H9 (cell line): ENCODE measurements at regions not wholly inside any gene's neighbourhood (a gene's known extent, or its start where the extent isn't known, plus 50 kb on each side); places are given as distances from the start of the nearest gene placed in this dataset.

ENCODE experiments used
- DNase-seq: peaks from one replicate; pipeline ENCODE4 v3.0.0-alpha.2; 2017
- H2AFZ ChIP-seq: one replicate; pipeline ENCODE4 v1.6.1; 2013; ENCODE audit warnings: mild to moderate bottlenecking, low read length, control low read depth, moderate library complexity
- H2AK5ac ChIP-seq: 2 replicates; pipeline ENCODE4 v1.6.1; 2013; ENCODE audit warnings: low read length, control low read depth, mixed read lengths; ENCODE audit not compliant: insufficient read length
- H2BK120ac ChIP-seq: one replicate; pipeline ENCODE4 v1.6.1; 2013; ENCODE audit warnings: low read depth, mild to moderate bottlenecking, low read length, control low read depth, inconsistent platforms; ENCODE audit not compliant: poor library complexity, severe bottlenecking
- H2BK12ac ChIP-seq: 2 replicates; pipeline ENCODE4 v1.6.1; 2013; ENCODE audit warnings: low read length, control low read depth, mixed read lengths, low read depth; ENCODE audit not compliant: insufficient read length
- H2BK15ac ChIP-seq: 2 replicates; pipeline ENCODE4 v1.6.1; 2013; ENCODE audit warnings: low read depth, low read length, control low read depth
- H2BK20ac ChIP-seq: one replicate; pipeline ENCODE4 v1.6.1; 2013; ENCODE audit warnings: low read depth, mild to moderate bottlenecking, low read length, control low read depth, inconsistent platforms; ENCODE audit not compliant: poor library complexity, severe bottlenecking
- H2BK5ac ChIP-seq: 2 replicates; pipeline ENCODE4 v1.6.1; 2013; ENCODE audit warnings: low read length, control low read depth, mixed read lengths; ENCODE audit not compliant: insufficient read length
- H3K14ac ChIP-seq: 2 replicates; pipeline ENCODE4 v1.6.1; 2013; ENCODE audit warnings: low read length, control low read depth; ENCODE audit not compliant: insufficient read depth
- H3K18ac ChIP-seq: 2 replicates; pipeline ENCODE4 v1.6.1; 2013; ENCODE audit warnings: low read depth, mild to moderate bottlenecking, mixed read lengths, low read length, control low read depth; ENCODE audit not compliant: insufficient read length
- H3K23ac ChIP-seq: 2 replicates; pipeline ENCODE4 v1.6.1; 2013; ENCODE audit warnings: low read length, control low read depth, mixed read lengths, low read depth; ENCODE audit not compliant: insufficient read length
- H3K23me2 ChIP-seq: 2 replicates; pipeline ENCODE4 v1.6.1; 2013; ENCODE audit warnings: low read depth, mild to moderate bottlenecking, mixed read lengths, low read length, control low read depth; ENCODE audit not compliant: insufficient read length, poor library complexity, severe bottlenecking
- H3K27ac ChIP-seq: 2 replicates; pipeline ENCODE4 v1.5.1; 2013; ENCODE audit warnings: low read length, control low read depth, mixed read lengths, low read depth; ENCODE audit not compliant: insufficient read length
- H3K27me3 ChIP-seq: 2 replicates; pipeline ENCODE4 v1.6.1; 2013; ENCODE audit warnings: low read length, control low read depth, inconsistent platforms; ENCODE audit not compliant: insufficient read depth
- H3K4ac ChIP-seq: 2 replicates; pipeline ENCODE4 v1.6.1; 2013; ENCODE audit warnings: low read depth, mild to moderate bottlenecking, control low read depth, inconsistent platforms, low read length, moderate library complexity
- H3K4me1 ChIP-seq: 2 replicates; pipeline ENCODE4 v1.6.1; 2013; ENCODE audit warnings: low read length, control low read depth, inconsistent platforms; ENCODE audit not compliant: insufficient read depth
- H3K4me2 ChIP-seq: 2 replicates; pipeline ENCODE4 v1.6.1; 2013; ENCODE audit warnings: low read length, control low read depth, mixed read lengths; ENCODE audit not compliant: insufficient read length, insufficient read depth
- H3K56ac ChIP-seq: 2 replicates; pipeline ENCODE4 v1.6.1; 2013; ENCODE audit warnings: low read depth, mild to moderate bottlenecking, mixed read lengths, low read length, control low read depth; ENCODE audit not compliant: insufficient read length
- H3K79me1 ChIP-seq: 2 replicates; pipeline ENCODE4 v1.6.1; 2013; ENCODE audit warnings: low read depth, mild to moderate bottlenecking, moderate library complexity, low read length, control low read depth, inconsistent platforms; ENCODE audit not compliant: insufficient read depth, poor library complexity, severe bottlenecking
- H3K79me2 ChIP-seq: 2 replicates; pipeline ENCODE4 v1.6.1; 2013; ENCODE audit warnings: low read length, control low read depth, inconsistent platforms; ENCODE audit not compliant: insufficient read depth
- H3K9ac ChIP-seq: 2 replicates; pipeline ENCODE4 v1.6.1; 2013; ENCODE audit warnings: low read length, control low read depth, mixed read lengths; ENCODE audit not compliant: insufficient read length; ENCODE audit errors: extremely low read depth
- H3K9me3 ChIP-seq: one replicate; pipeline ENCODE4 v1.6.1; 2013; ENCODE audit warnings: low read depth, low read length, inconsistent platforms; ENCODE audit not compliant: control insufficient read depth
- H3T11ph ChIP-seq: one replicate; pipeline ENCODE4 v1.6.1; 2013; ENCODE audit warnings: mild to moderate bottlenecking, low read length, control low read depth, inconsistent platforms
- H4K20me1 ChIP-seq: one replicate; pipeline ENCODE4 v1.6.1; 2013; ENCODE audit not compliant: control insufficient read depth, insufficient read length, insufficient read depth
- H4K5ac ChIP-seq: 2 replicates; pipeline ENCODE4 v1.6.1; 2013; ENCODE audit warnings: low read depth, mild to moderate bottlenecking, mixed read lengths, low read length, control low read depth; ENCODE audit not compliant: insufficient read length
- H4K8ac ChIP-seq: replicated peaks from 2 replicates; pipeline ENCODE4 v1.6.1; 2013; ENCODE audit warnings: low read length, control low read depth, mixed read lengths, low read depth; ENCODE audit not compliant: insufficient read length
- H4K91ac ChIP-seq: 2 replicates; pipeline ENCODE4 v1.6.1; 2013; ENCODE audit warnings: low read depth, mild to moderate bottlenecking, moderate library complexity, mixed read lengths, low read length, control low read depth; ENCODE audit not compliant: insufficient read length
- H3K27ac Mint-ChIP-seq, 3 experiments: 2 replicates in 2 of 3; 3 replicates in 1 of 3; pipeline ENCODE4 v1.8.0; 2020 to 2021; ENCODE audit warnings: mixed read lengths in 3 of 3, mild to moderate bottlenecking in 1 of 3, moderate library complexity in 1 of 3
- H3K27me3 Mint-ChIP-seq: 2 replicates; pipeline ENCODE4 v1.8.0; 2021; ENCODE audit warnings: low read depth, mild to moderate bottlenecking, moderate library complexity, mixed read lengths
- H3K36me3 Mint-ChIP-seq, 3 experiments: 2 replicates in 2 of 3; 3 replicates in 1 of 3; pipeline ENCODE4 v1.8.0; 2020 to 2021; ENCODE audit warnings: low read depth in 3 of 3, mixed read lengths in 3 of 3; ENCODE audit not compliant: insufficient read depth in 1 of 3
- H3K4me1 Mint-ChIP-seq, 2 experiments: 2 replicates each; pipeline ENCODE4 v1.8.0; 2020; ENCODE audit warnings: mixed read lengths in 2 of 2
- H3K4me3 Mint-ChIP-seq, 2 experiments: 2 replicates in 1 of 2; 3 replicates in 1 of 2; pipeline ENCODE4 v1.8.0; 2020 to 2021; ENCODE audit warnings: mild to moderate bottlenecking in 2 of 2, mixed read lengths in 2 of 2, moderate library complexity in 1 of 2
- H3K9me3 Mint-ChIP-seq, 2 experiments: 2 replicates in 1 of 2; 3 replicates in 1 of 2; pipeline ENCODE4 v1.8.0; 2020; ENCODE audit warnings: mild to moderate bottlenecking in 2 of 2, mixed read lengths in 2 of 2, moderate library complexity in 1 of 2
- WGBS: extraction: QIAGEN DNeasy Blood & Tissue Kit; methylation state at CpG from one replicate; pipeline ENCODE4 v1.1.7; 2013; ENCODE audit warnings: missing lambda C conversion rate, low lambda C conversion rate, mixed read lengths; ENCODE audit not compliant: insufficient read length; ENCODE audit errors: extremely low coverage; 5-methylcytosine and 5-hydroxymethylcytosine counted together
- TF ChIP-seq, protein P1 (sequence below): fragments of 200-600 bp; sonication (generic); conservative IDR thresholded peaks from 3 replicates; pipeline ENCODE4 v1.8.0; 2021; ENCODE audit warnings: antibody characterized with exemption, mild to moderate bottlenecking

DNA sequence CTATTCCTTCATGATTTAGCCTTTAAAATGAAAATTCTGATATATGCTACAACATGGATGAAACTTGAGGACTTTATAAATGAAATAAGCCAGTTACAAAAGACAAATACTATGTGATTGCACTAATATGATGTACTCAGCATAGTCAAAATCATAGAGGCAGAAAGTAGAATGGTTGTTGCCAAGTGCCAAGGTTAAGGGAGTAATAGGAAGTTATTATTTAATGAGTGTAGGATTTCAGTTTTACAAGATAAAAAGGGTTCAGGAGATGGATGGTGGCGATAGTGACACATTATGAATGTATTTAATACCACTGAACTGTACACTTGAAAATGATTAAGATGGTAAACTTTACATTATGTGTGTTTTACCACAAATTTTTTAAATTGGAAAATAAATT, 73.1 kb upstream of the FMN2 start:
- Histone ChIP-seq H3K79me1 (no peaks in the 10 kb centered on the region), H3K56ac (no peak overlapping the region)

More for the DNA sequence above, 73.1 kb upstream of the FMN2 start:
- Histone ChIP-seq H3K4me2 (no peak overlapping the region), H4K91ac (no peak overlapping the region), H2BK120ac (no peak overlapping the region), H3K4me1 (no peaks in the 10 kb centered on the region), H3K14ac (no peak overlapping the region), H2BK12ac (no peak overlapping the region), H4K5ac (no peak overlapping the region), H3K79me2 (no peaks in the 10 kb centered on the region), H3K23me2 (no peaks in the 10 kb centered on the region), H3K18ac (no peak overlapping the region), H3K9me3 (no peaks in the 10 kb centered on the region), H2BK20ac (no peak overlapping the region), H3K27ac (no peak overlapping the region), H2BK15ac (no peak overlapping the region), H4K20me1 (no peaks in the 10 kb centered on the region), H3K23ac (no peak overlapping the region), H2AK5ac (no peak overlapping the region), H3K4ac (no peak overlapping the region), H4K8ac (no peak overlapping the region), H3T11ph (no peak overlapping the region), H2AFZ (no peak overlapping the region), H3K9ac (no peak overlapping the region), H2BK5ac (no peak overlapping the region), H3K27me3 (no peaks in the 10 kb centered on the region)
- H3K4me1 Mint-ChIP-seq, result no peaks in the 10 kb centered on the region
- H3K27ac Mint-ChIP-seq, result no peak overlapping the region
- no peaks in the 10 kb centered on the region for H3K36me3 Mint-ChIP-seq
- TF ChIP-seq, protein P1, sequence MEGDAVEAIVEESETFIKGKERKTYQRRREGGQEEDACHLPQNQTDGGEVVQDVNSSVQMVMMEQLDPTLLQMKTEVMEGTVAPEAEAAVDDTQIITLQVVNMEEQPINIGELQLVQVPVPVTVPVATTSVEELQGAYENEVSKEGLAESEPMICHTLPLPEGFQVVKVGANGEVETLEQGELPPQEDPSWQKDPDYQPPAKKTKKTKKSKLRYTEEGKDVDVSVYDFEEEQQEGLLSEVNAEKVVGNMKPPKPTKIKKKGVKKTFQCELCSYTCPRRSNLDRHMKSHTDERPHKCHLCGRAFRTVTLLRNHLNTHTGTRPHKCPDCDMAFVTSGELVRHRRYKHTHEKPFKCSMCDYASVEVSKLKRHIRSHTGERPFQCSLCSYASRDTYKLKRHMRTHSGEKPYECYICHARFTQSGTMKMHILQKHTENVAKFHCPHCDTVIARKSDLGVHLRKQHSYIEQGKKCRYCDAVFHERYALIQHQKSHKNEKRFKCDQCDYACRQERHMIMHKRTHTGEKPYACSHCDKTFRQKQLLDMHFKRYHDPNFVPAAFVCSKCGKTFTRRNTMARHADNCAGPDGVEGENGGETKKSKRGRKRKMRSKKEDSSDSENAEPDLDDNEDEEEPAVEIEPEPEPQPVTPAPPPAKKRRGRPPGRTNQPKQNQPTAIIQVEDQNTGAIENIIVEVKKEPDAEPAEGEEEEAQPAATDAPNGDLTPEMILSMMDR, result no peak
- no peaks in the 10 kb centered on the region for H3K27me3 Mint-ChIP-seq
- WGBS, result no CpG with 5 or more reads among the region's 1 CpG
- peaks cover 4 to 7% of the 10 kb centered on the region in 2 experiments; a peak in 3 of 5 replicates for H3K9me3 Mint-ChIP-seq
- no peak overlapping the region for H3K4me3 Mint-ChIP-seq
- DNase-seq, result no peak
